Muscle layer of duodenum (tissue), 2 donors: ENCODE measurements at regions not wholly inside any gene's neighbourhood (a gene's known extent, or its start where the extent isn't known, plus 50 kb on each side); places are given as distances from the start of the nearest gene placed in this dataset.

Experiments
- H3K27ac ChIP-seq: one replicate; pipeline ENCODE4 v1.7.0; 2013; ENCODE audit warnings: mild to moderate bottlenecking, low read length
- H3K27me3 ChIP-seq: one replicate; pipeline ENCODE4 v1.7.0; 2013; ENCODE audit warnings: low read depth, mild to moderate bottlenecking, control low read depth, low read length
- H3K36me3 ChIP-seq, 2 donors: one replicate each; pipeline ENCODE4 v1.7.0; 2013; ENCODE audit warnings: low read length in 2 of 2, control low read depth in 1 of 2, mild to moderate bottlenecking in 1 of 2; ENCODE audit not compliant: insufficient read depth in 2 of 2, control insufficient read depth in 1 of 2
- H3K4me1 ChIP-seq, 2 donors: one replicate each; pipeline ENCODE4 v1.7.0; 2013; ENCODE audit warnings: low read length in 2 of 2, mild to moderate bottlenecking in 2 of 2, control low read depth in 1 of 2, moderate library complexity in 1 of 2; ENCODE audit not compliant: insufficient read depth in 2 of 2, control insufficient read depth in 1 of 2
- H3K4me3 ChIP-seq, 2 donors: one replicate each; pipeline ENCODE4 v1.7.0; 2013; ENCODE audit warnings: low read length in 2 of 2, low read depth in 1 of 2, mild to moderate bottlenecking in 1 of 2
- H3K9me3 ChIP-seq, 2 donors: one replicate each; pipeline ENCODE4 v1.7.0; 2013; ENCODE audit warnings: low read length in 2 of 2, control low read depth in 1 of 2, mild to moderate bottlenecking in 1 of 2; ENCODE audit not compliant: control insufficient read depth in 1 of 2
- donor health status: healthy.

DNA sequence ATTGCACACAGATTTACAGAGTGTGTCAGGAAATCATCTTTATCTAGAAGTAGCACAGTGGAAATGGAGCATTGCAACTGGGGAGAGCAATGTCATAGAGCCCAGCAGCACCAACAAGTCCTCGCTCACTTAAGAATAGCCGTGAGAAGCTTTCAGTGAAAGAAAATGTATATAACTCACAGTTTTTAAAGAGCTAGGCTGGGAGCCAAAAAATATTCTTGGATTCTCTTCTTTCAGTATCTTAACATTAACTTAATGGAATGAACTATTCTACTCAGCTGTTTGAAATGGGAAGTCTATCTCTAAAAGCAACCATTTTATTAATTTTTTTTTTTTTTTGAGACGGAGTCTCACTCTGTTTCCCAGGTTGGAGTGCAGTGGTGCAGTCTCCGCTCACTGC is 329.6 kb downstream of the COG6 start:
- no peaks in the 10 kb centered on the region for H3K36me3 ChIP-seq
- H3K4me3 ChIP-seq = no peak overlapping the region
- H3K9me3 ChIP-seq = no peaks in the 10 kb centered on the region
- H3K27ac ChIP-seq = no peak overlapping the region
- H3K4me1 ChIP-seq = no peaks in the 10 kb centered on the region
- H3K27me3 ChIP-seq = no peaks in the 10 kb centered on the region

DNA sequence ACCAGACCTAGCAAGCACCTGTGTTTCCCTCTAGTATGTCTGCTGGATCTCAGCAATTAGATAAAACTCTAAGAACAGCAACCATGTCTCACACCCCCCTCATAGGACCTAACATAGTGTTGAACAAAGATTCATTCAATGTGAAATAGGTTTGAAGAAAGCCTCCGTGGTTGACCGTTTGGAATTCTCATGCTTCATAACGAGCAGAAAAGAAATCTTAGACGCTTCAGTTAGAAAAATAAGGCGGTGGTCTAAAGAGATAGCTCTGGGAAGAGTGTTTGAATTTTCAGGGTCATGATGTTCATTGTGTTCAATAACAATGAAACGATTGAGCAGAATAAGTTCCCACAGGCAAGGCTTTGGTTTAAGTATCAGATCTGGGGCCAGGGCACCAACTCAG is 332.9 kb downstream of the COG6 start:
- Histone ChIP-seq H3K36me3 (no peaks in the 10 kb centered on the region), H3K9me3 (no peaks in the 10 kb centered on the region), H3K4me1 (no peaks in the 10 kb centered on the region), H3K4me3 (no peak overlapping the region), H3K27me3 (no peaks in the 10 kb centered on the region), H3K27ac (no peak overlapping the region)

DNA sequence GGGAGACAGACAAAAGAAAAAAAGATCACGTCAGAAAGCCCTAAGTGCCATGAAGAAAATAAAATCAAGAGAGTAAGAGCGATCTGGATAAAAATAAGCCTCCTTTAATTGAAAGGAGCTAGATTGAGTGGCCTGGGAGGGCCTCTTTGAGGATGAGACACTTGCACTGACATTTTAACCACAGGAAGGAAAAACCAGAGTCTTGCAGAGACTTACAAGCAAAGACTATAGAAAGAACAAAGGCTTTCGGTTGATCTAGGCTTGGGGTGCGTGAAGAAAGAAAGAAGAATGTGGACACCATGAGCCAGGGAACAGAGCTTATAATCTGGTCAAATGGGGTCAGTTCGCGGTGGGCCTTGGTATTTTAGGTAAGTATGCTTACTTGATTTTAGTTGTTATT is 342.7 kb downstream of the COG6 start:
- Histone ChIP-seq H3K36me3 (no peaks in the 10 kb centered on the region), H3K9me3 (no peaks in the 10 kb centered on the region), H3K27ac (no peak overlapping the region), H3K4me1 (no peaks in the 10 kb centered on the region), H3K4me3 (no peak overlapping the region), H3K27me3 (no peaks in the 10 kb centered on the region)

DNA sequence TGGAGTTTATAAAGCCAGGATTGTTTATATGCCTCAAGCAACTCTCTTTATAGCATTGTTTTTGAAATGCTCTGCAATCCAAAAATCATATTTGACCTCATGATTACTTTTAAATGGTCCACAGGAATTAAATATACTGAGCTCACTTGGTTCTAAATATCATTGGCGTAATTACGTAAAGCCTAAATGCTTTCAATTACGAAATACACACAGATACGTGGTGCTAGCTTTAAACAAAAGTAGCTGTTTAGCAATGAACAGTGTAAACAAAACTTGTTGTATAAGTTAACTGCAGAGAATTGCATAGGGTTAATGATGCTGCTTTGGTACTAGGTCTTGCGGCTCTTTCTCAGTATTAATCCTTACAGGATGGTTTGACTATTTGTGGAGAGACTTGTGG is 346.6 kb downstream of the COG6 start:
- H3K27me3 ChIP-seq = no peaks in the 10 kb centered on the region
- H3K4me3 ChIP-seq = no peak overlapping the region
- no peaks in the 10 kb centered on the region for H3K36me3 ChIP-seq
- H3K27ac ChIP-seq = no peak overlapping the region
- H3K4me1 ChIP-seq = no peaks in the 10 kb centered on the region
- no peaks in the 10 kb centered on the region for H3K9me3 ChIP-seq

DNA sequence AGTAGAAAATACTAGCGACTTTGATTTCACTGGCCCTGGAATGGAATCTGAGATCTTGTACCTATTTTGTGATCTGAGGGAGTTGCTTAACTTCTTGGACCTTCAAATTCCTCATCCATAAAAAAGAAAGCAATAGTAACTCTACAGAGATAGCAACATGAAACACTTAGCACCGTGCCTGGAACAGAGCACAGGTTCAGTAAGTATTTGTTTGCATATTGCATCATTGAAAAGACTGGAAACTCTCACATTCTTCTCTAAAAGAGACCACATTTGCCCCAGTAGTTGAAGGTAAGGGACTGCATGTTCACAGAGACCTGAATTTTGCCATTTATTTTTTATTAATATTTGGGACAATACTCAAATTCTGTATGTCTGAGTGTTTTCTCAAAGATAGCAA is 358.1 kb downstream of the COG6 start:
- Histone ChIP-seq H3K36me3 (no peaks in the 10 kb centered on the region), H3K4me3 (no peak overlapping the region), H3K4me1 (peaks cover 0 to 8% of the 10 kb centered on the region in 2 donors), H3K27me3 (no peaks in the 10 kb centered on the region), H3K9me3 (no peaks in the 10 kb centered on the region), H3K27ac (no peak overlapping the region)

DNA sequence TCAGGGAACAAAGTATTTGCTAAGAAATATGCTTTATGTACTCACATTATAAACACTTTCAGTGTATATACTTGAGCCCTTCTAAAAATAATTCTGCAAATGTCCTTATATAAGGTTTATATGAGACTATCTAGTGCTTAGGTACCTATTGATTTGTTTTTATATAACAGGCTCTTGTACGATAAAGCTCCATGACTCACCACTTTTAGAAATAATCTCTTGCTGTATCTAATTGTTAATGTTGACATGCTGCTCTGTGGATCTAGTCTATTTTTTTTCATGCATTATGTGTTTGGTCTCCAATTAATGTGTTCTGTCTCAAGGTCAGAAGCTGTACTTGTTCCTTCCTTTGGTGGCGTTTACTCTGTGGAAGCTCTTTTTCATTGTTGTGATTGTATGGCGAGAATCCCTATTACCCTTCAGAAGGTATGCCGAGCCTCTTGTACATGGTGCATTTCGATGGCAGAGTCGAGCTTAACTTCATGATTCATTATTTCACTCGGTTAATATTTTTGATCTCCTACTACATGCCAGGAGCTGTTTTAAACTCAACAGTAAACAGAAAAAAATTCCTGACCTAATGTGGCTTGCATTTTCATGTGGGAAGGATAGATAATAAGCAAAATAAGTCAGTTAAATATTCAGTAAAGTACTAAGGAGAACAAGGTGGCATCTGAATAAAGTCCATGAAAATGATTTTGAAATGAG is 361.6 kb downstream of the COG6 start:
- Histone ChIP-seq H3K27me3 (no peaks in the 10 kb centered on the region), H3K4me3 (no peak overlapping the region), H3K4me1 (peaks cover 0 to 8% of the 10 kb centered on the region in 2 donors), H3K36me3 (no peaks in the 10 kb centered on the region), H3K9me3 (no peaks in the 10 kb centered on the region), H3K27ac (no peak overlapping the region)

DNA sequence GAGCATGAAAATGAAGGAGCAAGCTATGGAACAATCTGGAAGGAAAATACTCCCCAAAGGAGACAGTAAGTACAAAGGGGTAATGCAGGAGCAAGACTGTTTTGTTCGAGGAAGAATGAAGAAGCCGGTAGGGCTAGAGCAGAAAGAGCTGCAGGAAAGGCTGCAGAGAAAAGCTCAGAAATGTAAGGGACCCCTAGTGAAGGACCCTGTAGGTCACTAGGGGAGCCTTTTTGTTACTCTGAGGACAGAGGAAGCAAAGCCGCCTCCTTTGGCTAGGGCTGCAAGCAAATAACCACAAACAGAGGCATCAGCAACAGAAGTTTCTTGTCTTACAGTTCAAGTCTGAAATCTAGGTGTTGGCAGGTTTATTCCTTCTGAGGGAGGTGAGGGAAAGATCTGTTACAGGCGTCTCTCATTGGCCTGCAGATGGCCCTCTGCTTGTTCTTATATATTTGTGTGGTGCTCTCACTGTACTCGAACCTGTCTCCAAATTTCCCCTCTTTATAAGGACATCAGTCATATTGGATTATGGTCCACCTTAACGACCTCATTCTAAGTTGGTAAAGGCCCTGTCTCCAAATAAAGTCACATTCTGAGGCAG is 362.3 kb downstream of the COG6 start:
- H3K4me3 ChIP-seq = no peak overlapping the region
- H3K27me3 ChIP-seq = no peaks in the 10 kb centered on the region
- no peak overlapping the region for H3K27ac ChIP-seq
- H3K36me3 ChIP-seq = no peaks in the 10 kb centered on the region
- H3K4me1 ChIP-seq = peaks cover 0 to 8% of the 10 kb centered on the region in 2 donors
- no peaks in the 10 kb centered on the region for H3K9me3 ChIP-seq

DNA sequence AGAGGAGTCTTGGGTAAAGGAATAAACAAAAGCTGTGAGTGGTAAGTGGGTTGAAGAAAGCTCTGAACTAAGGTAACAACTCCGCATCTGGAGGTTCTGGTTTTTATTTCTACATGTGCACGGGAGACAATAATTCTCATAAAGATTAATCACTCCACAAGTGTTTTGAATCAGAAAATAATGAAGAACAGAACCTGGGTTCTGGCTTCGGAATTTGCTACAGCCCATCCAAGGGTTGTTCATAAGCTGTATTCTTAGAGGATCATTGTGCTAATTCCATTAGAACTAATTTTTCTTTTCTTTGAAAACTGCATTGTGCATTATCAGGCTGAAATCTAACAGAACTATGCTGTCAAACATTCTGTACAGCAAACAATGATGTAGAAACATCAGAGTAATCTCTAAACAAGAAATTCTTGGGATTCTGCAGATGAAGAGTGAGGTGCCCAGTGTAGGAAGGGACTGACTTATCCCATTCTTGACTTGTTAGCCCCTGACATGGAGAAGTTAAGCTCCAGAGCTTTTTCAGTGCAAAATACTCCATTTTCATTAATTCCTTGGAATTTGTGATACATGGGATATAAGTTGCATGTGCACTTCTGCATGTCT is 368.2 kb downstream of the COG6 start:
- Histone ChIP-seq H3K4me1 (no peaks in the 10 kb centered on the region), H3K4me3 (no peak overlapping the region), H3K9me3 (no peaks in the 10 kb centered on the region), H3K36me3 (no peaks in the 10 kb centered on the region), H3K27me3 (no peaks in the 10 kb centered on the region), H3K27ac (no peak overlapping the region)

DNA sequence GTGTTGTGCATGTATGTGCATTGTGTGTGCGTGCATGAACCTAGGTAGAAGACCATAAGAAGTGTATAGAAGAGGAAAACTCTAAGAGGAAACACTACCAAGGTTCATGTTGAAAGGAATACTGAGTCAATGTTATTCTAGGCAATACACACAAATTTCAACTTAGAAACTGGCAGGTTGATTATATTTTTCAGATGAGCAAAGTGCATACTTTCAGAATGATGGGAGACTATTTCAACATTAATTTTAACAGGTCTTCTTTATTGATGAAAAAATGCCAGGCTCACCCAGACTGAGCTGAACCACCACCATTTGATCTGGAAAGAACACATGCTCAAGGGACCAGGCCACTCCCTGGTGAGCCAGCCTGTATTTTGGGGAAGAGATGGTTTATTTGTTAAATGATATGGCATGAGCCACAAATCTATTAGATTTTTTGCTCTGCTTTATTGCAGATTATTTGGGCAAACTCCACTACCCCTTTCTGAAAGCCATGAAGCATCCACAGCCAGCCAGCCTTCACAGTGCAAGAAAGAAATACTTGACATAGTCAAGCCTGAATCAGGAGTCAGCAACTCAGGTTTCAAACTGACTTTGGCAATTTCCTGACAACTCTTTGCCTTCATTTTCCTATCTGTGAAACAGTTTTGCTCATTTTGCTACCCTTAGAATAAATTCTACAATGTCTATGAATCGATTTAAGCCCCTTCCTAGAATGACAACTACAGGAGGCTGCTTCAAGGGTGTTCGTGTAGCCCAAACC is 368.9 kb downstream of the COG6 start:
- Histone ChIP-seq H3K9me3 (no peaks in the 10 kb centered on the region), H3K36me3 (no peaks in the 10 kb centered on the region), H3K4me3 (no peak overlapping the region), H3K4me1 (no peaks in the 10 kb centered on the region), H3K27ac (no peak overlapping the region), H3K27me3 (no peaks in the 10 kb centered on the region)

DNA sequence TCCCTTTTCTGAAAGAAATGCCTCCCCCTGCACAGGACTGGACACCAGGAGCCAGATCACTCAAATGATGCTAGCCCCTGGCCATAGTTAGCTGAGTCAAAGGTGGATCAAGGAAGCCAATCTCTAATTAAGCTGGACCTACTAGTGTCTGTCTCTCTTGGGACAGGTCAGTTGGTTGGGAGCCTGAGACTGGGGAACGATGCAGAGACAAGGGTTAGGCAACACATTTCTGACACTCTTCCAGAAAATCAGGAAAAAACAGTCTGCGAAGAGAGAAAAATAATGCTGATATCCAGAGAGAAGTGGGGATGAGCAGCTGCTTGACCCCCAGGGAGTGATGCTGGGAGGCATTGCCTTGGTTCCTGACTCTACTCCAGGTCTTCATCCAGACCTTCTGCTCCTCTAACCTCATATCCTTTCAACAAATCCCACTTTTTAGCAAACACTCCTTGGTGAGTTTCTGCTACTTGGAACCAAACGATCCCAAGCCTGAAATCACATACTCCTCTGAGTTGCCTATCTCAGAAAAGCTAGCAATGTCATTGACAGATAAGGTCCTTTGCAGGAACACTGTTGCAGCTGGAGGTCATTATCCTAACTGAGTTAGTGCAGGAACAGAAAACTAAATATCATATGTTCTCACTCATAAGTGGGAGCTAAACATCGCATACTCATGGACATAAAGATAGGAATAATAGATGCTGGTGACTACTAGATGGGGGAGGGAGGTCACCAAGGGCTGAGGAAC is 369.7 kb downstream of the COG6 start:
- H3K27me3 ChIP-seq = no peaks in the 10 kb centered on the region

DNA sequence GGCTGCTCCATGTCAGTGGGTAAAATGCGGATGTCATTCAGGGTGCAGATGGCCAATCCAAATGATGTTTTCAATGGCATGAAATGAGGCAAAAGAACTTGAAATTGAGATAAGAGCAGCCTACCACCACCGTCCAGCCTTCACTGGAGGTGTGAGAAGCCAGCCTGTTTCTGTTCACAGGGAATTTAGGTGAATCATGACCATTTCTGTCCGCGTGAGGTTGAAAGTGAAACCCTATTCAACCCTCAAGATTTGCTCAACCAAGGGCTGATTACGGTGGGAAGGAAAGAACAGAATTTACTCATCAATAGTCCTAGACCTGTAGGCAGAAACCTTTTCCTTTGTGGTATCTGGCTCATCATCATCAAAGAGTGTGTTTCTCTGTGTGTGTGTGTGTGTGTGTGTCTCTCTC is 370.7 kb downstream of the COG6 start:
- Histone ChIP-seq H3K27me3 (no peaks in the 10 kb centered on the region), H3K4me1 (no peaks in the 10 kb centered on the region), H3K9me3 (no peaks in the 10 kb centered on the region), H3K4me3 (no peak overlapping the region), H3K36me3 (no peaks in the 10 kb centered on the region), H3K27ac (no peak overlapping the region)

More for the DNA sequence above, 369.7 kb downstream of the COG6 start:
- H3K4me3 ChIP-seq = no peak overlapping the region
- no peaks in the 10 kb centered on the region for H3K36me3 ChIP-seq
- H3K9me3 ChIP-seq = no peaks in the 10 kb centered on the region
- no peak overlapping the region for H3K27ac ChIP-seq
- H3K4me1 ChIP-seq = no peaks in the 10 kb centered on the region
